Activated T-cell treated with anti-CD3 and anti-CD28 coated beads, Interleukin-2, amount 50 U/mL, for 48 hours (primary cell): ENCODE measurements at regions not wholly inside any gene's neighbourhood (a gene's known extent, or its start where the extent isn't known, plus 50 kb on each side); places are given as distances from the start of the nearest gene placed in this dataset.
"Not testable (repeated sequence)": the region's sequence is repeated elsewhere in the genome, so short reads cannot be mapped to it uniquely, and the experiment has no call there.

Experiments used
- DNase-seq, 2 experiments: peaks; one replicate each; pipeline ENCODE4 v3.0.0-alpha.2; 2020

- DNase-seq = no peak
Measured at GRCh38 chr2:129004485-129004884, 685.8 kb upstream of the HS6ST1 start.

GRCh38 chr2:129004940-129005490 is 686.3 kb upstream of the HS6ST1 start:
- no peak for DNase-seq

GRCh38 chr2:129006135-129006886 is 687.6 kb upstream of the HS6ST1 start:
- no peak for DNase-seq

- no peak for DNase-seq
Measured at GRCh38 chr2:129006901-129007300, 688.2 kb upstream of the HS6ST1 start.

- no peak for DNase-seq
Measured at GRCh38 chr2:129008055-129008880, 689.6 kb upstream of the HS6ST1 start.

GRCh38 chr2:129008881-129009554 is 690.4 kb upstream of the HS6ST1 start:
- DNase-seq = no peak

GRCh38 chr2:129009555-129010146 is 691.0 kb upstream of the HS6ST1 start:
- DNase-seq = no peak

GRCh38 chr2:129010262-129010661 is 691.6 kb upstream of the HS6ST1 start:
- DNase-seq = no peak

GRCh38 chr2:129011466-129012061 is 692.9 kb upstream of the HS6ST1 start:
- no peak for DNase-seq

- DNase-seq = no peak
Measured at GRCh38 chr2:129014432-129014831, 695.8 kb upstream of the HS6ST1 start.

- DNase-seq = no peak
Measured at GRCh38 chr2:129015397-129016285, 697.0 kb upstream of the HS6ST1 start.

- DNase-seq = no peak
Measured at GRCh38 chr2:129016972-129017371, 698.3 kb upstream of the HS6ST1 start.

GRCh38 chr2:129024796-129025195 is 706.1 kb upstream of the HS6ST1 start:
- DNase-seq = no peak

GRCh38 chr2:129035992-129036391 is 717.3 kb upstream of the HS6ST1 start:
- DNase-seq = no peak

GRCh38 chr2:129043677-129044076 is 725.0 kb upstream of the HS6ST1 start:
- DNase-seq = not testable (repeated sequence)

GRCh38 chr2:129046475-129046874 is 727.8 kb upstream of the HS6ST1 start:
- not testable (repeated sequence) for DNase-seq

GRCh38 chr2:129050101-129050500 is 731.4 kb upstream of the HS6ST1 start:
- no peak for DNase-seq

GRCh38 chr2:129055242-129055641 is 736.6 kb upstream of the HS6ST1 start:
- DNase-seq = no peak

- no peak for DNase-seq
Measured at GRCh38 chr2:129055824-129056223, 737.2 kb upstream of the HS6ST1 start.

- DNase-seq = no peak
Measured at GRCh38 chr2:129056309-129056958, 737.8 kb upstream of the HS6ST1 start.

- DNase-seq = no peak
Measured at GRCh38 chr2:129056959-129057317, 738.3 kb upstream of the HS6ST1 start.
